GM12878 (cell line): ENCODE measurements at regions not wholly inside any gene's neighbourhood (a gene's known extent, or its start where the extent isn't known, plus 50 kb on each side); places are given as distances from the start of the nearest gene placed in this dataset.
"Not testable (repeated sequence)": the region's sequence is repeated elsewhere in the genome, so short reads cannot be mapped to it uniquely, and the experiment has no call there.

ENCODE experiments used
- ATAC-seq: fragments of 200-7000 bp; cut with Tn5 transposase; 3 replicates; pipeline ENCODE4 v1.9.1; 2020; ENCODE audit warnings: mild to moderate bottlenecking, moderate library complexity
- BruUV-seq: library from RNA; stranded (reverse); fragments of 400-500 nt; replicated peaks from 2 replicates; lab custom pipeline; 2021; lab: Mats Ljungman, UMichigan
- CTCF ChIA-PET: fragments of 300-600 bp; sonication (Branson Sonifier 250); formaldehyde crosslinking; extraction: SDS; loops from one replicate; lab custom pipeline; 2021; ENCODE audit warnings: inconsistent platforms; lab: Yijun Ruan, JAX
- POLR2A ChIA-PET: fragments of 350-600 bp; formaldehyde crosslinking; extraction: SDS; loops from one replicate; lab custom pipeline; 2021; ENCODE audit warnings: inconsistent platforms; lab: Charles Lee
- RAD21 ChIA-PET: fragments of 300-600 bp; sonication (Branson Sonifier 250); formaldehyde crosslinking; loops from one replicate; lab custom pipeline; 2023; ENCODE audit warnings: antibody characterized with exemption; ENCODE audit not compliant: unreplicated experiment; lab: Charles Lee
- SMC1A ChIA-PET: fragments of 300-600 bp; sonication (Branson Sonifier 250); formaldehyde crosslinking; loops from one replicate; lab custom pipeline; 2023; ENCODE audit not compliant: unreplicated experiment, uncharacterized antibody; lab: Charles Lee
- DNase-seq: peaks from one replicate; pipeline ENCODE4 v3.0.0-alpha.2; 2011; ENCODE audit warnings: low read depth, low spot score
- FAIRE-seq: peaks from 3 replicates; lab custom pipeline; 2011; peaks lifted over from hg19 to GRCh38; lab: Jason Lieb, UNC
- H2AFZ ChIP-seq: 2 replicates; pipeline ENCODE4 v1.6.0; 2011; ENCODE audit warnings: low read depth, low read length, control low read depth; ENCODE audit not compliant: control insufficient read depth
- H3K27ac ChIP-seq: 2 replicates; pipeline ENCODE4 v1.5.1; 2011; ENCODE audit warnings: control low read depth; ENCODE audit not compliant: control insufficient read depth, insufficient read depth
- H3K27me3 ChIP-seq, 2 experiments: replicated peaks in 1 of 2; 2 replicates each; pipeline versions ENCODE4 v1.6.0 to v1.6.1; 2011; ENCODE audit warnings: low read length in 1 of 2; ENCODE audit not compliant: control insufficient read depth in 2 of 2, insufficient read depth in 2 of 2
- H3K36me3 ChIP-seq, 2 experiments: 2 replicates each; pipeline ENCODE4 v1.5.1; 2011; ENCODE audit warnings: low read length in 1 of 2; ENCODE audit not compliant: control insufficient read depth in 2 of 2, insufficient read depth in 2 of 2
- H3K4me1 ChIP-seq: 2 replicates; pipeline ENCODE4 v1.6.1; 2011; ENCODE audit warnings: mild to moderate bottlenecking, low read length, moderate library complexity, mixed read lengths; ENCODE audit not compliant: control insufficient read depth, insufficient read depth
- H3K4me2 ChIP-seq: 2 replicates; pipeline ENCODE4 v1.6.0; 2011; ENCODE audit warnings: control low read depth; ENCODE audit not compliant: control insufficient read depth, insufficient read depth
- H3K4me3 ChIP-seq: fragments of 200-600 bp; sonication (generic); 2 replicates; pipeline ENCODE4 v1.5.1; 2016
- H3K79me2 ChIP-seq: 2 replicates; pipeline ENCODE4 v1.6.0; 2011; ENCODE audit warnings: low read length; ENCODE audit not compliant: control insufficient read depth, insufficient read depth
- H3K9ac ChIP-seq: 2 replicates; pipeline ENCODE4 v1.8.0; 2011; ENCODE audit warnings: low read length, control low read depth, mixed read lengths; ENCODE audit not compliant: control insufficient read depth, insufficient read depth
- H3K9me3 ChIP-seq: replicated peaks from 3 replicates; pipeline ENCODE4 v1.5.1; 2011; ENCODE audit warnings: mild to moderate bottlenecking, low read length; ENCODE audit not compliant: control insufficient read depth, insufficient read depth
- H4K20me1 ChIP-seq: 2 replicates; pipeline ENCODE4 v1.6.0; 2011; ENCODE audit not compliant: control insufficient read depth, insufficient read depth
- ATF7 ChIP-seq: fragments of 450-650 bp; IDR thresholded peaks from 2 replicates; pipeline ENCODE4 v1.6.1; 2016; ENCODE audit warnings: low read depth, mild to moderate bottlenecking
- BHLHE40 ChIP-seq, 2 experiments: fragments of 450-650 bp in 1 of 2; IDR thresholded peaks; 2 replicates each; pipeline ENCODE4 v1.6.1; 2011 to 2017; ENCODE audit warnings: low read depth in 2 of 2, borderline replicate concordance in 1 of 2, improper control_type of control experiment in 1 of 2, low read length in 1 of 2, mild to moderate bottlenecking in 1 of 2
- IKZF1 ChIP-seq: fragments of 450-650 bp; conservative IDR thresholded peaks from 2 replicates; pipeline ENCODE4 v1.6.1; 2017; ENCODE audit warnings: antibody characterized with exemption, mild to moderate bottlenecking
- IKZF2 ChIP-seq, 2 experiments: fragments of 450-650 bp; IDR thresholded peaks; 2 replicates each; pipeline ENCODE4 v1.6.1; 2017; ENCODE audit warnings: mild to moderate bottlenecking in 2 of 2, moderate library complexity in 2 of 2
- MTA2 ChIP-seq: fragments of 450-650 bp; IDR thresholded peaks from 2 replicates; pipeline ENCODE4 v1.6.1; 2016; ENCODE audit warnings: low read depth, mild to moderate bottlenecking, moderate library complexity
- NBN ChIP-seq: fragments of 450-650 bp; IDR thresholded peaks from 2 replicates; pipeline ENCODE4 v1.6.1; 2016
- RUNX3 ChIP-seq: IDR thresholded peaks from 2 replicates; pipeline ENCODE4 v1.6.1; 2012; ENCODE audit warnings: low read length, inconsistent platforms
- ZNF384 ChIP-seq: IDR thresholded peaks from 2 replicates; pipeline ENCODE4 v1.6.1; 2012; ENCODE audit warnings: low read depth, mild to moderate bottlenecking, low read length, improper control_type of control experiment, borderline replicate concordance
- WGBS: methylation state at CpG from one replicate; pipeline ENCODE4 v1.1.6; 2016; ENCODE audit warnings: low lambda C conversion rate; ENCODE audit not compliant: insufficient replicate concordance, insufficient coverage; ENCODE audit errors: missing lambda C conversion rate; 5-methylcytosine and 5-hydroxymethylcytosine counted together
- in situ Hi-C: fragments of 300-500 bp; cut with MboI; formaldehyde crosslinking; loops from 9 replicates; pipeline ENCODE4 v1.14.3; 2018; ENCODE audit warnings: mixed read lengths
- intact Hi-C: fragments of 100-400 bp; cut with micrococcal nuclease; formaldehyde crosslinking; loops from one replicate; pipeline ENCODE4 v1.14.2; 2022; ENCODE audit not compliant: unreplicated experiment
- TF ChIP-seq, protein P1 (sequence below): fragments of 450-650 bp; IDR thresholded peaks from 2 replicates; pipeline ENCODE4 v1.6.1; 2016; ENCODE audit warnings: mild to moderate bottlenecking
- TF ChIP-seq, protein P2 (sequence below): fragments of 450-650 bp; IDR thresholded peaks from 2 replicates; pipeline ENCODE4 v1.6.1; 2016; ENCODE audit warnings: mild to moderate bottlenecking, moderate library complexity, borderline replicate concordance

DNA sequence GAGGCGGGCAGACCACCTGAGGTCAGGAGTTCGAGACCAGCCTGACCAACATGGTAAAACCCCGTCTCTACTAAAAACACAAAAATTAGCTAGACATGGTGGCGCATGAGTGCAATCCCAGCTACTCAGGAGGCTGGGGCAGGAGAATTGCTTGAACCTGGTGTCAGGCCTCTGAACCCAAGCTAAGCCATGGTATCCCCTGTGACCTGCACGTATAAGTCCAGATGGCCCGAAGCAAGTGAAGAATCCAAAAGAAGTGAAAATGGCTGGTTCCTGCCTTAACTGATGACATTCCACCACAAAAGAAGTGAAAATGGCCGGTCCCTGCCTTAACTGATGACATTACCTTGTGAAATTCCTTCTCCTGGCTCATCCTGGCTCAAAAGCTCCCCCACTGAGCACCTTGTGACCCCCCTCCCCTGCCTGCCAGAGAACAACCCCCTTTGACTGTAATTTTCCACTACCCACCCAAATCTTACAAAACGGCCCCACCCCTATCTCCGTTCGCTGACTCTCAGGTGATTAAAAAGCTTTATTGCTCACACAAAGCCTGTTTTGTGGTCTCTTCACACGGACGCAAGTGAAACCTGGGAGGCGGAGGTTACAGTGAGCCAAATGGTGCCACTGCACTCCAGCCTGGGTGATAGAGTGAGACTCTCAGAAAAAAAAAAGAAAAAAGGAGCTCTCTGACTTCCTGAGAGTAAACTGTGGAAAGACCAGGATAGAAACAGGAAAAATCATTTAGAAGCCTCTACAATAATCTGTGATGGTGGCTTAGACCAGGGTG, 84.1 kb downstream of the PHAX start:
- TF ChIP-seq IKZF2 (IDR thresholded peaks at IDR 0.05) (peak in 1 of 2 experiments; percentile 60; a peak in 1 of 4 replicates), BHLHE40 (IDR thresholded peaks at IDR 0.05; ENCODE audit: borderline replicate concordance in 1 of 2, low read depth in 2 of 2, low read length in 1 of 2) (peak in 1 of 2 experiments; percentile 40; a peak in 1 of 4 replicates), ZNF384 (peak; percentile 51; the same call in 1 of the 2 replicates), IKZF1 (peak; percentile 54), MTA2 (peak; percentile 64), ATF7 (0 out of 2 replicates have a peak, but pooled peaks have one; percentile 18), RUNX3 (peak; percentile 50; the same call in 1 of the 2 replicates), NBN (0 out of 2 replicates have a peak, but pooled peaks have one; percentile 33)
- TF ChIP-seq, protein P1, sequence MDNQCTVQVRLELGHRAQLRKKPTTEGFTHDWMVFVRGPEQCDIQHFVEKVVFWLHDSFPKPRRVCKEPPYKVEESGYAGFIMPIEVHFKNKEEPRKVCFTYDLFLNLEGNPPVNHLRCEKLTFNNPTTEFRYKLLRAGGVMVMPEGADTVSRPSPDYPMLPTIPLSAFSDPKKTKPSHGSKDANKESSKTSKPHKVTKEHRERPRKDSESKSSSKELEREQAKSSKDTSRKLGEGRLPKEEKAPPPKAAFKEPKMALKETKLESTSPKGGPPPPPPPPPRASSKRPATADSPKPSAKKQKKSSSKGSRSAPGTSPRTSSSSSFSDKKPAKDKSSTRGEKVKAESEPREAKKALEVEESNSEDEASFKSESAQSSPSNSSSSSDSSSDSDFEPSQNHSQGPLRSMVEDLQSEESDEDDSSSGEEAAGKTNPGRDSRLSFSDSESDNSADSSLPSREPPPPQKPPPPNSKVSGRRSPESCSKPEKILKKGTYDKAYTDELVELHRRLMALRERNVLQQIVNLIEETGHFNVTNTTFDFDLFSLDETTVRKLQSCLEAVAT = peak; percentile 79
- TF ChIP-seq, protein P2, sequence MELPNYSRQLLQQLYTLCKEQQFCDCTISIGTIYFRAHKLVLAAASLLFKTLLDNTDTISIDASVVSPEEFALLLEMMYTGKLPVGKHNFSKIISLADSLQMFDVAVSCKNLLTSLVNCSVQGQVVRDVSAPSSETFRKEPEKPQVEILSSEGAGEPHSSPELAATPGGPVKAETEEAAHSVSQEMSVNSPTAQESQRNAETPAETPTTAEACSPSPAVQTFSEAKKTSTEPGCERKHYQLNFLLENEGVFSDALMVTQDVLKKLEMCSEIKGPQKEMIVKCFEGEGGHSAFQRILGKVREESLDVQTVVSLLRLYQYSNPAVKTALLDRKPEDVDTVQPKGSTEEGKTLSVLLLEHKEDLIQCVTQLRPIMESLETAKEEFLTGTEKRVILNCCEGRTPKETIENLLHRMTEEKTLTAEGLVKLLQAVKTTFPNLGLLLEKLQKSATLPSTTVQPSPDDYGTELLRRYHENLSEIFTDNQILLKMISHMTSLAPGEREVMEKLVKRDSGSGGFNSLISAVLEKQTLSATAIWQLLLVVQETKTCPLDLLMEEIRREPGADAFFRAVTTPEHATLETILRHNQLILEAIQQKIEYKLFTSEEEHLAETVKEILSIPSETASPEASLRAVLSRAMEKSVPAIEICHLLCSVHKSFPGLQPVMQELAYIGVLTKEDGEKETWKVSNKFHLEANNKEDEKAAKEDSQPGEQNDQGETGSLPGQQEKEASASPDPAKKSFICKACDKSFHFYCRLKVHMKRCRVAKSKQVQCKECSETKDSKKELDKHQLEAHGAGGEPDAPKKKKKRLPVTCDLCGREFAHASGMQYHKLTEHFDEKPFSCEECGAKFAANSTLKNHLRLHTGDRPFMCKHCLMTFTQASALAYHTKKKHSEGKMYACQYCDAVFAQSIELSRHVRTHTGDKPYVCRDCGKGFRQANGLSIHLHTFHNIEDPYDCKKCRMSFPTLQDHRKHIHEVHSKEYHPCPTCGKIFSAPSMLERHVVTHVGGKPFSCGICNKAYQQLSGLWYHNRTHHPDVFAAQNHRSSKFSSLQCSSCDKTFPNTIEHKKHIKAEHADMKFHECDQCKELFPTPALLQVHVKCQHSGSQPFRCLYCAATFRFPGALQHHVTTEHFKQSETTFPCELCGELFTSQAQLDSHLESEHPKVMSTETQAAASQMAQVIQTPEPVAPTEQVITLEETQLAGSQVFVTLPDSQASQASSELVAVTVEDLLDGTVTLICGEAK = peak; percentile 69; the same call in 1 of the 2 replicates
- CTCF ChIA-PET = interaction anchor here (0.6 to 16.4 kb wide), 7 partner anchors 8 to 654 kb away, joined by 3 to 445 read pairs (median 4); partner anchors contain the start of gene LMNB1
- H4K20me1 ChIP-seq, H3K36me3 ChIP-seq, in situ Hi-C loops, H3K27me3 ChIP-seq, H3K4me2 ChIP-seq, H3K9me3 ChIP-seq, H3K79me2 ChIP-seq, H3K4me3 ChIP-seq, FAIRE-seq, H3K9ac ChIP-seq, DNase-seq, BruUV-seq: not testable (repeated sequence)
- Histone ChIP-seq H3K27ac (0 out of 2 replicates have a peak overlapping the region, but pooled peaks have one; percentile 22), H3K4me1 (peaks cover 11% of the 10 kb centered on the region), H2AFZ (peak overlapping the region; percentile 69)
- SMC1A ChIA-PET = interaction anchor here (0.6 to 16.6 kb wide), 16 partner anchors 9 to 283 kb away, joined by 3 to 441 read pairs (median 3); partner anchors contain the start of gene LMNB1
- POLR2A ChIA-PET = interaction anchor here (0.5 to 2.6 kb wide), 15 partner anchors 13 to 342 kb away, joined by 3 to 18 read pairs (median 3); partner anchors contain the start of genes LMNB1 and PHAX
- intact Hi-C loops = loop anchor here (2.0 kb wide), 1 partner anchor 78 kb away; no protein-coding TSS in a partner anchor
- WGBS = 90% methylated on average over 12 of the region's 13 CpGs
- RAD21 ChIA-PET = interaction anchor here (0.7 to 5.5 kb wide), 10 partner anchors 17 to 627 kb away, joined by 3 to 62 read pairs (median 3); partner anchors contain the start of gene LMNB1
- peak; percentile 66 for ATAC-seq
